ENCODE measurements at regions not wholly inside any gene's neighbourhood (a gene's known extent, or its start where the extent isn't known, plus 50 kb on each side); places are given as distances from the start of the nearest gene placed in this dataset.

- TF ChIP-seq CTCF (IDR thresholded peaks at IDR 0.05) (no peak), POLR2A (IDR thresholded peaks at IDR 0.05) (no peak)
- WGBS, 2 donors = 94 to 95% methylated on average over 12 of the region's 12 CpGs
- no peak overlapping the region for H3K4me3 ChIP-seq (ENCODE audit: low read depth, poor library complexity, severe bottlenecking)
- peak in 1 of 2 donors; percentile 52 for DNase-seq (ENCODE audit: low spot score in 2 of 2)
- intact Hi-C loops (cut with DNase I; ENCODE audit: low total_unique reads) = no loop called here
Observed at GRCh38 chr21:36643374-36644250, 55.3 kb upstream of the SIM2 start.

DNA sequence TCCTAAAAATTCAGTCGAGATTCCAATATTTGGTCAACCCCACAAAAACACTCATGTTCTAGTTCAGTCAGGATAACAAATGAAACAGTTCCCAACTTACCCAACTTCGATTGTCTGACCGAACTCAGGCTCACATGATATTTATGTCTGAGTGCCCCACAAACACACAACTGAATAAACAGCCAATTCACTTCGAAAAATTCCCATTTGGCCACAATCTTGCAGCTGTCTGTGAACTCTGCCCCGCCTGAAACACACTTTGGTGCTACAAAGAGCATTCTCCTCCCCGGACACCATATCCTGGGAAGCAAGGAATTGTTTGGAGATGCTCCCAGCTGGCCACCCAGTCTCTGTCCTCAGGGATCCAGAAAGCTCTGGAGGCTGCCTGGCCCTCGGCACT is 52.9 kb upstream of the SIM2 start:
- no peak overlapping the region for H3K4me3 ChIP-seq (ENCODE audit: low read depth, poor library complexity, severe bottlenecking)
- 89 to 90% methylated on average over 7 of the region's 7 CpGs for WGBS, 2 donors
- intact Hi-C loops (cut with DNase I; ENCODE audit: low total_unique reads) = no loop called here
- TF ChIP-seq CTCF (IDR thresholded peaks at IDR 0.05) = no peak
- no peak for TF ChIP-seq POLR2A (IDR thresholded peaks at IDR 0.05)
- DNase-seq (ENCODE audit: low spot score in 2 of 2) = no peak

DNA sequence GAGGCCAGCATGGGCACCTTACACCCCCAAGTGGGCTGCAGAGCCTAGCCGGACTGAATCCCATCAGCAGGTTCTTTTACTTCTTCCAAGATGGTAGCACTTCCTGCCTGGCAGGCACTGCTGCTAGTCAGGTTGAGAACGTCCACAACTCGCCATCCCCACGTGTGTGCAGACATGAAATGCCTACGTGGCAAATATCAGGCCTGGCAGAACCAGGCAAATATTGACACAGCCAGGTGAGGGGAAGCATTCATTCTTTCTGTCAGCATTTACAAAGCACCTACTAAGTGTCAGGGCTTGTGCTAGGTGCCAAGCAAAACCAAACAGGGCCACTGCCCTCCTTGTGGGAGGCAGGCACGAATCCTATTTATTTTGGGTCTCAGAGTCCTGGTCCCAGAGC is 52.3 kb upstream of the SIM2 start:
- TF ChIP-seq CTCF (IDR thresholded peaks at IDR 0.05) (no peak), POLR2A (IDR thresholded peaks at IDR 0.05) (no peak)
- no peak for DNase-seq (ENCODE audit: low spot score in 2 of 2)
- 92 to 99% methylated on average over 6 of the region's 6 CpGs for WGBS, 2 donors
- intact Hi-C loops (cut with DNase I; ENCODE audit: low total_unique reads) = no loop called here
- no peak overlapping the region for H3K4me3 ChIP-seq (ENCODE audit: low read depth, poor library complexity, severe bottlenecking)

DNA sequence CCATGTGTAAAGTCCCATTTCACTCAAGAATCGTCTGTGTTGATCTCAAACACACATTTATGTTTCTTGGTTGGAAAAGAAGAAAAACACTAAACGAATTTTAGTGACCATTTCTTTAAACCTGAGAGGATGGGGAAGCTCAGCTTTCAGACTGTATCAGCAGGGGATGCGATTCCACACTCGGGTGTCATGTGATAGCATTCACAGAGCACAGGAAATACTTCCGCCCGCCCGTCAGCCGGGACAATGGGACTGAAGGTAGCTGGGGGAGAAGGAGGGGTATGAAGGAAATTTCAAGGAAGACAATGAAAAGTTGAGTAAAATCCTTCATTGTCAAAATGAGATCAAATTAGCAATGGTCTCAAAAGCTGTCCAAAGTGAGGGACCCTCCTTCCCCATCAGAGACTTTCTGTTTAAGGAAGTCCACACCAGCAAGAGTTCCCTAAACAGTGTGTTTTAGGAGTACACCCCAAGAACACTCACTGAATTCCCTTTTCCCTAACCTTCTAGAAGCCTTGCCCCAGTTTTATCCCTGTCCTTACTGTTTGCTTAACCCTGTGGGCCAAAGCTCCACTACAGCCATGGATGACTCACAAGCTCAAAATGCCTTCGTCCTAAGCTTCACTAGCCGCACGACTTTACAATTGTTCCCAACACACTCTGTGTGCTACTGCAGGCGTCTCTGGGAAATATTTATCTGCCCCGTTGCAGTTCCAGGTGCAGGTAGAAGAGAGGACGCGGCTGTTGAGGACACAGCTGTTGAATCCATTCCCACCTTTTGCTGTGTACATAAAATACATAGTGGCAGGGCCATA is 51.4 kb upstream of the SIM2 start:
- no peak for DNase-seq (ENCODE audit: low spot score in 2 of 2)
- 53 to 57% methylated on average over 15 of the region's 15 CpGs for WGBS, 2 donors
- TF ChIP-seq CTCF (IDR thresholded peaks at IDR 0.05) (no peak), POLR2A (IDR thresholded peaks at IDR 0.05) (no peak)
- intact Hi-C loops (cut with DNase I; ENCODE audit: low total_unique reads) = no loop called here
- no peak overlapping the region for H3K4me3 ChIP-seq (ENCODE audit: low read depth, poor library complexity, severe bottlenecking)
